Endothelial cell of umbilical vein (primary cell): ENCODE measurements at regions not wholly inside any gene's neighbourhood (a gene's known extent, or its start where the extent isn't known, plus 50 kb on each side); places are given as distances from the start of the nearest gene placed in this dataset.

Experiments
- BruUV-seq: library from RNA; stranded (reverse); fragments of 400-500 nt; replicated peaks from 2 replicates; lab custom pipeline; 2021; lab: Mats Ljungman, UMichigan
- CTCF ChIA-PET: fragments of 300-600, 350-600 bp; sonication (Branson Sonifier 250); formaldehyde crosslinking; loops from one replicate; lab custom pipeline; 2021; ENCODE audit warnings: antibody characterized with exemption, inconsistent platforms; lab: Charles Lee
- POLR2A ChIA-PET: fragments of 300-600, 350-600 bp; sonication (Branson Sonifier 250); formaldehyde crosslinking; loops from one replicate; lab custom pipeline; 2021; ENCODE audit warnings: antibody characterized with exemption, inconsistent platforms; lab: Charles Lee
- DNase-seq: peaks from one replicate; pipeline ENCODE4 v3.0.0-alpha.2; 2011; ENCODE audit warnings: low read depth, low spot score
- FAIRE-seq: peaks from 2 replicates; lab custom pipeline; 2011; peaks lifted over from hg19 to GRCh38; lab: Jason Lieb, UNC
- H2AFZ ChIP-seq: 2 replicates; pipeline ENCODE4 v1.6.0; 2012; ENCODE audit warnings: low read depth, low read length, control low read depth, inconsistent platforms
- H3K27ac ChIP-seq: 2 replicates; pipeline ENCODE4 v1.5.1; 2011; ENCODE audit warnings: low read depth, mild to moderate bottlenecking, control low read depth, low read length, moderate library complexity; ENCODE audit not compliant: insufficient read depth
- H3K27me3 ChIP-seq, 2 experiments: 2 replicates each; pipeline versions ENCODE4 v1.6.0 to v1.6.1; 2011; ENCODE audit warnings: low read length in 2 of 2, mixed read lengths in 1 of 2; ENCODE audit not compliant: control insufficient read depth in 2 of 2, insufficient read depth in 2 of 2
- H3K36me3 ChIP-seq, 2 experiments: 2 replicates in 1 of 2; 3 replicates in 1 of 2; pipeline ENCODE4 v1.5.1; 2011; ENCODE audit warnings: low read length in 2 of 2, mild to moderate bottlenecking in 1 of 2, moderate library complexity in 1 of 2; ENCODE audit not compliant: control insufficient read depth in 2 of 2, insufficient read depth in 2 of 2; ENCODE audit errors: extremely low read depth in 1 of 2
- H3K4me1 ChIP-seq: 3 replicates; pipeline ENCODE4 v1.5.1; 2011; ENCODE audit warnings: mild to moderate bottlenecking, low read length; ENCODE audit not compliant: control insufficient read depth, insufficient read depth; ENCODE audit errors: extremely low read depth
- H3K4me2 ChIP-seq: 2 replicates; pipeline ENCODE4 v1.6.1; 2011; ENCODE audit warnings: low read length, control low read depth, mixed read lengths; ENCODE audit not compliant: insufficient read depth
- H3K4me3 ChIP-seq, 3 experiments: fragments of 200-600 bp in 1 of 3; sonication (generic), shearing (Covaris generic) in 1 of 3; replicated peaks in 1 of 3; 2 replicates each; pipeline ENCODE4 v1.5.1; 2011 to 2016; ENCODE audit warnings: control low read depth in 3 of 3, low read length in 3 of 3, mild to moderate bottlenecking in 2 of 3, inconsistent platforms in 1 of 3, low read depth in 1 of 3, moderate library complexity in 1 of 3; ENCODE audit not compliant: insufficient read depth in 1 of 3
- H3K79me2 ChIP-seq: 2 replicates; pipeline ENCODE4 v1.6.0; 2012; ENCODE audit warnings: low read length, inconsistent platforms; ENCODE audit not compliant: control insufficient read depth, insufficient read depth
- H3K9ac ChIP-seq: replicated peaks from 2 replicates; pipeline ENCODE3; 2011; ENCODE audit warnings: low read length, control low read depth; ENCODE audit not compliant: insufficient read depth; ENCODE audit errors: extremely low read depth
- H3K9me1 ChIP-seq: replicated peaks from 3 replicates; pipeline ENCODE4 v1.6.0; 2011; ENCODE audit warnings: mild to moderate bottlenecking, low read length; ENCODE audit not compliant: control insufficient read depth, insufficient read depth; ENCODE audit errors: extremely low read depth
- H3K9me3 ChIP-seq: replicated peaks from 2 replicates; pipeline ENCODE4 v1.5.1; 2012; ENCODE audit warnings: low read length, inconsistent platforms; ENCODE audit not compliant: control insufficient read depth, insufficient read depth
- H4K20me1 ChIP-seq: replicated peaks from 2 replicates; pipeline ENCODE3; 2011; ENCODE audit warnings: mild to moderate bottlenecking, low read length; ENCODE audit not compliant: control insufficient read depth, insufficient read depth; ENCODE audit errors: extremely low read depth
- CTCF ChIP-seq, 2 donors: IDR thresholded peaks; 1 replicate in 1 of 2; 2 replicates in 1 of 2; pipeline ENCODE4 v1.5.1; 2011; ENCODE audit warnings: low read length in 2 of 2, mild to moderate bottlenecking in 2 of 2, moderate library complexity in 2 of 2, control low read depth in 1 of 2, inconsistent platforms in 1 of 2, low read depth in 1 of 2; ENCODE audit not compliant: insufficient read depth in 1 of 2; ENCODE audit errors: extremely low read depth in 1 of 2
- EZH2 ChIP-seq: IDR thresholded peaks from 2 replicates; pipeline ENCODE4 v1.6.1; 2012; ENCODE audit warnings: borderline replicate concordance, low read depth, mild to moderate bottlenecking, moderate library complexity, low read length, inconsistent platforms; ENCODE audit not compliant: severe bottlenecking
- FOS ChIP-seq: IDR thresholded peaks from 2 replicates; pipeline ENCODE4 v1.6.1; 2011; ENCODE audit warnings: mild to moderate bottlenecking, low read length, moderate library complexity, borderline replicate concordance; ENCODE audit not compliant: insufficient read depth
- GATA2 ChIP-seq: IDR thresholded peaks from 2 replicates; pipeline ENCODE4 v1.7.0; 2011; ENCODE audit warnings: low read depth, mild to moderate bottlenecking, moderate library complexity, mixed read lengths, low read length; ENCODE audit not compliant: insufficient read length, insufficient read depth
- JUN ChIP-seq: IDR thresholded peaks from 2 replicates; pipeline ENCODE4 v1.6.1; 2011; ENCODE audit warnings: borderline replicate concordance, low read depth; ENCODE audit not compliant: insufficient read length, insufficient read depth
- MAX ChIP-seq: IDR thresholded peaks from 2 replicates; pipeline ENCODE4 v1.6.1; 2011; ENCODE audit not compliant: insufficient read depth, insufficient read length
- MYC ChIP-seq: IDR thresholded peaks from one replicate; pipeline ENCODE4 v1.6.1; 2011; ENCODE audit warnings: mild to moderate bottlenecking, low read depth, low read length
- POLR2A ChIP-seq: IDR thresholded peaks from 2 replicates; pipeline ENCODE4 v1.6.1; 2012; ENCODE audit warnings: low read depth, mild to moderate bottlenecking, control low read depth, low read length
- POLR2AphosphoS5 ChIP-seq: IDR thresholded peaks from 2 replicates; pipeline ENCODE4 v1.6.1; 2012; ENCODE audit warnings: low read depth, mild to moderate bottlenecking, control low read depth, low read length, moderate library complexity; ENCODE audit not compliant: insufficient read depth
- dilution Hi-C: fragments of 300-500 bp; cut with MboI; formaldehyde crosslinking; loops from one replicate; pipeline ENCODE4 v1.15.0; 2019; ENCODE audit warnings: low sequenced_read_pairs; ENCODE audit not compliant: extremely low pct_ligation_motif_present
- intact Hi-C: fragments of 100-400 bp; cut with micrococcal nuclease; formaldehyde crosslinking; loops from one replicate; pipeline ENCODE4 v1.10.0; 2022

GRCh38 chr6:169101036-169101805, 152.4 kb downstream of the THBS2 start:
- intact Hi-C loops, result no loop called here
- BruUV-seq, result no TSS peak
- FAIRE-seq (no peak), DNase-seq (no peak)
- Histone ChIP-seq H3K9me1 (no peaks in the 10 kb centered on the region), H3K9ac (no peak overlapping the region), H3K4me1 (no peaks in the 10 kb centered on the region), H3K4me3 (no peak overlapping the region), H2AFZ (no peak overlapping the region), H3K9me3 (peaks cover 2% of the 10 kb centered on the region), H3K36me3 (no peaks in the 10 kb centered on the region), H3K79me2 (no peaks in the 10 kb centered on the region), H4K20me1 (no peaks in the 10 kb centered on the region), H3K27ac (no peak overlapping the region), H3K4me2 (no peak overlapping the region), H3K27me3 (no peaks in the 10 kb centered on the region)
- dilution Hi-C loops, result no loop called here
- POLR2A ChIA-PET, result no interaction called here
- TF ChIP-seq FOS (no peak), MYC (no peak), POLR2AphosphoS5 (no peak), GATA2 (no peak), EZH2 (no peak), MAX (no peak), CTCF (IDR thresholded peaks at IDR 0.05; ENCODE audit: extremely low read depth in 1 of 2, insufficient read depth in 1 of 2, low read depth in 1 of 2, low read length in 2 of 2) (no peak), JUN (no peak), POLR2A (no peak)
- CTCF ChIA-PET, result no interaction called here
